NCI-H2029 treated with DMSO at 0.1 percent for 48 hours (cell line): ENCODE measurements at regions not wholly inside any gene's neighbourhood (a gene's known extent, or its start where the extent isn't known, plus 50 kb on each side); places are given as distances from the start of the nearest gene placed in this dataset.
A peak's percentile ranks its signal among the peaks of the same experiment; 100 is the strongest.

ENCODE experiments used
- DNase-seq: peaks from one replicate; lab custom pipeline; 2025; lab: John Stamatoyannopoulos, UW

GRCh38 chr10:3480990-3481315 lies 304.1 kb downstream of the KLF6 start:
- DNase-seq: no peak

- DNase-seq: no peak
Measured at GRCh38 chr10:3480281-3480989, 304.6 kb downstream of the KLF6 start.

DNA sequence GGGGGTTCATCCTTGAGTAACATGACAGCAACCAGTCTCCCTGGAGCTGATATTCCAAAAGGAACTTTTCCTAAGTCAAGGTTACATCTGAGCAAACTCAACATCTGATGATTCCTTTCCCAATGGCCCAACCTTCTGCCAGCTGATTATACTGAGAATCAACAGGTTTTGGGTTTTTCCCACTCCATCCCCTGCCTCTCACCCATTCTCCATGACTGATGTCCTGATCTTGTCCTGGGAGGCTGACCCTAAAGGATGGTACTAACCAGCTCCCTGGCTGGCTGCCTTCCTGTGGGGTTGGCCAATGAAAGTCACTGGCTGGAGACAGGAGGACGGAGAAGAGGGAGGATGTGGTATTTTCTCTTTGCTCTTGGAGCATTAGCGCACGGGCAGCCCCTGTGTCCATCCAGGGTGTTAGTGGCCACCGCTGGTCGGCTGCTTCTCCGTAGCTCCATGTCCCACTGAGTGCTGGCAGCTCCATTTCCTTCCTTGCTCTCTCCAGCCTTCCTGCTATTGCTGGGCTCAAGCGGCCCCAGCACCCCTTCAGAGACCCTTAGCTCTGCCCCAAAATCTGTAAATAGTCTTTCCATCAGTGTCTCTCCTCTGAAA lies 306.2 kb upstream of the PITRM1 start:
- no peak for DNase-seq

GRCh38 chr10:3478153-3478552 lies 305.6 kb upstream of the PITRM1 start:
- no peak for DNase-seq

DNA sequence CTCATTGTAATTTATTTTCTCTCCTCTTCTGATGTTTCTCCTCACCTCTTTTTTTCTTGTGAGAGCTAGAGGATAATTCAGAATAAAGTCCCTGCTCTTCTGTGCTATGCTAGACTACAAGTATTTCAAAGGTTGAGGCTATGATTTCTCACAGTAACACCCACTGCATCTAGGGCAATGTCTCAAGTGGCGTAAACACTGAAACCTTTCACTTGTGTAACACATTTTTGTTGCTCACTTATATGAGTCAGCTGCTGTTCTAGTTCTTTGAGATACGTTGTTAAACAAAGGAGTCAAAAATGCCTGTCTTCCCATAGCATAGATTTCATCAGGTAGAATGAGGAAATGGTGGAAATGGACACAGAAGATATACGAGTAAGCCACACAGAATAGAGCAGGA lies 305.1 kb upstream of the PITRM1 start:
- DNase-seq: no peak

GRCh38 chr10:3476640-3477448 lies 304.3 kb upstream of the PITRM1 start:
- no peak for DNase-seq

- no peak for DNase-seq
Measured at GRCh38 chr10:3476186-3476585, 303.6 kb upstream of the PITRM1 start.

GRCh38 chr10:3475367-3475766 lies 302.8 kb upstream of the PITRM1 start:
- DNase-seq: no peak

DNA sequence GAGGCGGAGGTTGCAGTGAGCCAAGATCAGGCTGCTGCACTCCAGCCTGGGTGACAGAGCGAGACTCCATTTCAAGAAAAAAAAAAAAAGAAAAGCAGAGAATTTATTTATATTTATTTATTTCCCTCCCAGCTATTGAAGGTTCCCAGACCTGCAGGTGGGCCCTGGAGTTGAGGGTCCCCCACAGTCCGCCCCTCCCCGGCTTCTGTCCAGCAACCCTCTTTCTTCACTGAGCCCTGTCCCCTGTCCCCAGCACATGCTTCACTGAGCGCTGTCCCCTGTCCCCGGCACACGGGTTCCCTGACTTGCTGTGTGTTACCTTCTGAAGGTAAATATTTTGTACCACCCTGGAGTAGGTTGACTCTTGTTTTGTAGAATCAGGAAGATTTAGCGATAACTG lies 301.7 kb upstream of the PITRM1 start:
- no peak for DNase-seq

- DNase-seq: no peak
Measured at GRCh38 chr10:3473271-3473670, 300.7 kb upstream of the PITRM1 start.

GRCh38 chr10:3472287-3473051 lies 299.9 kb upstream of the PITRM1 start:
- DNase-seq: no peak

GRCh38 chr10:3471927-3472286 lies 299.3 kb upstream of the PITRM1 start:
- no peak for DNase-seq

DNA sequence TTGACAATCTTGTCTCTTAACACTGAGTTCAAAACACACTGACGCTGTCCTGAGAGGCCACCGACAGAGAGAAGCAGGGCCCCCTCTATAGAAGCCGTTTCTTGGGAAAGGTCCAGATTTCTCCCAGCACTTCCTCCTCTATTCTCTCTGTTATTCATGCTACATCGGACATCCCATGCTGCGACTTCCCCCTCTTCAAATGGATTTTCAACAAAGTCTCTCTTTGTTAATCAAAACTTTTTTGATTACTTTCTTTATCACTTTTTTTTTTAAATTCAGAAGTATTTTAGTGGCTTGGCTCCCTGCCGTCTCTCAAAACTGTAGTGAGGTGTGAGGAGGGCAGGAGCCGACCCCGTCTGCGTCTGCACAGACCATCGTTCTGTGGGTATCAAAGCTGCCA lies 298.9 kb upstream of the PITRM1 start:
- DNase-seq: no peak

DNA sequence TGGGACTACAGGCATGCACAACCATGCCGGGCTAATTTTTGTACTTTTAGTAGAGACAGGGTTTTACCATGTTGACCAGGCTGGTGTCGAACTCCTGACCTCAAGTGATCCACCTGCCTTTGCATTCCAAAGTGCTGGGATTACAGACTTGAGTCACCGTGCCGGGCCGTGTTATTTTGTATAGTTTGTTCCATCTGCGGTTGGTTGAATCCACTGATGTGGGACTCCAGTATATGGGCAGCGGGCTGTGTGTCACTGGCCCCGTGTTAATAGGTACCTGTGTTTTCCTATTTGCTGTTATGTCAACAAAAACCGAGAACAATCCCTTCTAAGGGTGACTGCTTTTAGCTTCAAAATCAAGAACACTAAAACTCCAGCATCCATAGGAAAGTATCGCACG lies 297.6 kb upstream of the PITRM1 start:
- DNase-seq: no peak

DNA sequence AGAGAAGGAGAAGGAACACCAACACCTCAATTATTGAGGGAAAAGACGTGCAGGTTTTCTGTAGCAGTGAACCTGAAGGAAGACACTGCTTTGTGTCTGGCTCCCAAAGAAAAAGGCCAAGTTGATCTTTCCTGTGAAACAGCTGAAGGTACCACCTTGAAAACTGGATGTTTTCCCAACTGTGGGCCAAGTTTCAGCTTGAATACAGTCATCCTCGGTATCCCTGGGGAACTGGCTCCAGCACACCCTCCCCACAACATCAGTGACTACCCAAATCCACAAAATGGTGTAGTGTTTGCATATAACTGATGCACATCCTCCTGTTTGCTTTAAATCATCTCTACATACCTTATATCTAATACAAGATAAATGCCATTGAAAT lies 297.0 kb upstream of the PITRM1 start:
- DNase-seq: no peak

DNA sequence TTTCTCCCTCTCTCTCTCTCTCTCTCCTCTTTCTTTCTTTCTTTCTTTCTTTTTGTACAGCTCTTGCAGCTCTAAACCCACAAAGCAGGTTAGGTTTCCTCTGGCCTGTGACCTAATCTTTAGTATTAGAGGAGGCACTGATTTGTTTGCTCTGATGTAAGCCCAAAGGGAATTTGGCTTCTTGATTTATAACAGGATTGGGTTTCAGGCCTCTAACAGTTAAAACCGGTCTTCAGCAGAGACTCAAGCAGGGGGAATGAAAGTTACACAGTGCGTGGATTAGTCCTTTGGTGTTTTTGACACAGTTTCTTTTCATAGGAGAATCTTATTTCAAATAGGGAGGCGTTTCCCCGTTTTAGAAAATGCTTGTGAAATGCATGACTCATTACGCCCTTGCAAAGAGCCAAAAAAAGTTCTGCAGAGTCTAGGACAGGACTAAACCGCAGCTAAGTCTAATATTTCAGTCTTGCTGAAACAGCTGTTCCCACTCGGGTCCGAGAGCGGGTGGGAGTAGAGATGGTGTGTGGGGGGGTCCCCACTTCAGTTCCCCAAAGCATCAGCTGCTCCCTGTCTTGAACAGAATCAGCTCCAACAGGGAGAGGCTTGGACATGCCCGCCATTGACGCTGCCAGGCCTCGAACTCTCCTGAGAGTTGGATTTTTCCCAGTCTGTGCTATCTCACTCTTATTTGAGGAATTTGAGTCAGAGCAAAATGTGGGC lies 296.5 kb upstream of the PITRM1 start:
- no peak for DNase-seq

- DNase-seq: peak; percentile 23
Measured at GRCh38 chr10:3467052-3467951, 294.7 kb upstream of the PITRM1 start.

- no peak for DNase-seq
Measured at GRCh38 chr10:3465406-3465891, 292.9 kb upstream of the PITRM1 start.

- DNase-seq: no peak
Measured at GRCh38 chr10:3464760-3465405, 292.3 kb upstream of the PITRM1 start.

GRCh38 chr10:3460420-3461128 lies 288.0 kb upstream of the PITRM1 start:
- no peak for DNase-seq
